Tibial artery (tissue), 4 donors: ENCODE measurements at regions not wholly inside any gene's neighbourhood (a gene's known extent, or its start where the extent isn't known, plus 50 kb on each side); places are given as distances from the start of the nearest gene placed in this dataset.

Experiments
- DNase-seq, 2 donors: peaks; one replicate each; pipeline ENCODE4 v3.0.0-alpha.2; 2019
- H3K27ac ChIP-seq, 2 donors: fragments of 200-600 bp; sonication (generic) in 1 of 2; 1 replicate in 1 of 2; 2 replicates in 1 of 2; pipeline ENCODE4 v1.5.1; 2018 to 2019; ENCODE audit warnings: mild to moderate bottlenecking in 1 of 2
- H3K27me3 ChIP-seq, 2 donors: fragments of 200-600 bp; sonication (generic) in 1 of 2; one replicate each; pipeline versions ENCODE4 v1.5.1 to v1.6.0; 2016 to 2019
- H3K36me3 ChIP-seq, 3 donors: fragments of 200-600 bp; sonication (generic) in 2 of 3; one replicate each; pipeline ENCODE4 v1.5.1; 2016 to 2019; ENCODE audit warnings: mild to moderate bottlenecking in 2 of 3
- H3K4me1 ChIP-seq, 4 donors: fragments of 200-600 bp; sonication (generic) in 2 of 4; 1 replicate in 3 of 4; 2 replicates in 1 of 4; pipeline ENCODE4 v1.5.1; 2016 to 2019
- H3K4me3 ChIP-seq, 2 donors: fragments of 200-600 bp; sonication (generic) in 1 of 2; 1 replicate in 1 of 2; 2 replicates in 1 of 2; pipeline ENCODE4 v1.5.1; 2018 to 2019; ENCODE audit warnings: mild to moderate bottlenecking in 2 of 2
- H3K9me3 ChIP-seq, 3 donors: fragments of 200-600 bp; sonication (generic) in 1 of 3; one replicate each; pipeline ENCODE4 v1.5.1; 2016 to 2019
- CTCF ChIP-seq, 2 experiments: fragments of 200-600 bp in 1 of 2; fragments of 450-650 bp in 1 of 2; IDR thresholded peaks; one replicate each; pipeline ENCODE4 v1.5.1; 2017 to 2019; ENCODE audit warnings: antibody characterized with exemption in 2 of 2, mild to moderate bottlenecking in 1 of 2, moderate library complexity in 1 of 2
- intact Hi-C: fragments of 100-400 bp; cut with DNase I; formaldehyde crosslinking; loops from one replicate; pipeline ENCODE4 v1.15.0; 2023; ENCODE audit warnings: low total_unique reads

DNA sequence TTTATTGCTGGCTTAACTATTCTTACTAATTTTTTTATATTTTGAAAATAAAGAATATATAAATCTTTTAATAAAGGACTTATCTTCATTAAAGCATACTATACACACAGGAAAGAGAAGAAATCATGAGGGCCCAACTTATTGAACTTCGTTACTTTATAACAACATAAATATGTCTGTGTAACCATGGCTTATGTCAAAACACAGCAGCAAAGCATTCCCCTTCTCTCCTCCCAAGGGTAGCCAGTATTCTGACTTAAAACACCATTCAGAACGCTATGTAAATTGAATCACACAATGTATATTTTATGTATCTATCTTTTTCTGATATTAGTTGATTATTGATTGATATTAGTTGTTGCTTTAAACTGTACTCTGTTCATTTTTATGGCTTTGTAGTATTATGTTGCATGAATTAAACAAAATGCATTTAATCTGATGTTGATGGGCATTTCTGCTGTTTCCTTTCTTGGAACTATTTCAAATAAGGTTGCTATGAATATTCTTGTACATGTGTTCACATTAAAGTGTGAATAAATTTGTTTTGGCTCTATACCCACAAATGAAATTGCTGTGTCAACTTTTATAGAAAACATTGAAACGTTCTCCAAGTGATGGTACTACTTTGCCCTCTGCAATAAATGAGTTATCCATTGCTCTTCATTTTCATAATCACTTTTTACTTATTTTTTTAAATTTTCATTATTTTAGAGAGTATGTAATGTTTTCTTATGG is 188.7 kb downstream of the RND3 start:
- no peak for TF ChIP-seq CTCF (IDR thresholded peaks at IDR 0.05)
- Histone ChIP-seq H3K27me3 (no peaks in the 10 kb centered on the region), H3K4me3 (no peak overlapping the region), H3K36me3 (no peaks in the 10 kb centered on the region), H3K9me3 (peaks cover 0 to 9% (median 6%) of the 10 kb centered on the region in 3 donors), H3K4me1 (no peaks in the 10 kb centered on the region), H3K27ac (no peak overlapping the region)
- DNase-seq: no peak
- intact Hi-C loops: no loop called here

GRCh38 chr2:150296770-150297546 is 190.5 kb downstream of the RND3 start:
- no peak for DNase-seq
- no peak overlapping the region for H3K27ac ChIP-seq

GRCh38 chr2:150295544-150295943 is 191.9 kb downstream of the RND3 start:
- intact Hi-C loops: no loop called here
- no peak for DNase-seq

More at GRCh38 chr2:150296770-150297546, 190.5 kb downstream of the RND3 start:
- H3K36me3 ChIP-seq: no peaks in the 10 kb centered on the region
- TF ChIP-seq CTCF (IDR thresholded peaks at IDR 0.05): no peak
- no peak overlapping the region for H3K4me3 ChIP-seq
- no peaks in the 10 kb centered on the region for H3K4me1 ChIP-seq
- H3K27me3 ChIP-seq: no peaks in the 10 kb centered on the region
- intact Hi-C loops: no loop called here
- H3K9me3 ChIP-seq: no peaks in the 10 kb centered on the region

GRCh38 chr2:150293771-150294170 is 193.7 kb downstream of the RND3 start:
- Histone ChIP-seq H3K9me3 (no peaks in the 10 kb centered on the region), H3K27ac (no peak overlapping the region), H3K4me1 (no peaks in the 10 kb centered on the region), H3K36me3 (no peaks in the 10 kb centered on the region), H3K4me3 (no peak overlapping the region), H3K27me3 (no peaks in the 10 kb centered on the region)
- no peak for DNase-seq
- no peak for TF ChIP-seq CTCF (IDR thresholded peaks at IDR 0.05)
- intact Hi-C loops: no loop called here

More at GRCh38 chr2:150295544-150295943, 191.9 kb downstream of the RND3 start:
- Histone ChIP-seq H3K27me3 (no peaks in the 10 kb centered on the region), H3K4me3 (no peak overlapping the region), H3K9me3 (no peaks in the 10 kb centered on the region), H3K27ac (no peak overlapping the region), H3K4me1 (no peaks in the 10 kb centered on the region), H3K36me3 (no peaks in the 10 kb centered on the region)
- TF ChIP-seq CTCF (IDR thresholded peaks at IDR 0.05): no peak

DNA sequence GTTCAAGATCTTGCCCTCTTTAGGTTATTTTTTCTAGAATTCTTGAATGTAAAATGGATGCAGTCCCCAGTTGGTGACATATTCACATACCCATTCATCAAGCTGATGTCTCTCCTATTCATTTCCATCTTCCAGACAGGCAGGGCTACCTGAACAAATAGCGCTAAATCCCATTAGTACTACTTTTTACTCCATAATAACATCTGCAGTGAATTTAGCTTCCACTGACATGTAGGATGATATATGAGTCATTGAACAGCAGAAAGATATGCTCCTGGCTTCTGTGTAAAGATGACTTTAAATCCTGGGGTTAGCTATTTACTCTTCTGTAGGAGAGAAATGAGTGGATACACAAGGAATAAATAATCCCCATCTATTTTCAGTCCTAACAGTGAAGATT is 194.7 kb downstream of the RND3 start:
- H3K4me3 ChIP-seq: no peak overlapping the region
- no peak overlapping the region for H3K27ac ChIP-seq
- intact Hi-C loops: no loop called here
- no peaks in the 10 kb centered on the region for H3K9me3 ChIP-seq
- no peaks in the 10 kb centered on the region for H3K27me3 ChIP-seq
- H3K4me1 ChIP-seq: no peaks in the 10 kb centered on the region
- DNase-seq: no peak
- TF ChIP-seq CTCF (IDR thresholded peaks at IDR 0.05): no peak
- no peaks in the 10 kb centered on the region for H3K36me3 ChIP-seq
